Fibroblast of pulmonary artery (primary cell): ENCODE measurements at regions not wholly inside any gene's neighbourhood (a gene's known extent, or its start where the extent isn't known, plus 50 kb on each side); places are given as distances from the start of the nearest gene placed in this dataset.
"Not testable (repeated sequence)": the region's sequence is repeated elsewhere in the genome, so short reads cannot be mapped to it uniquely, and the experiment has no call there.

Source experiments
- DNase-seq: peaks from one replicate; pipeline ENCODE4 v3.0.0-alpha.2; 2010; ENCODE audit warnings: low read depth
- H3K4me3 ChIP-seq: replicated peaks from 2 replicates; pipeline ENCODE4 v1.5.1; 2011; ENCODE audit warnings: low read depth, mild to moderate bottlenecking, control low read depth, low read length, moderate library complexity
- TF ChIP-seq, protein P1 (sequence below): IDR thresholded peaks from 2 replicates; pipeline ENCODE4 v1.5.1; 2011; ENCODE audit warnings: mild to moderate bottlenecking, control low read depth, low read length, inconsistent platforms; ENCODE audit errors: missing control alignments

DNA sequence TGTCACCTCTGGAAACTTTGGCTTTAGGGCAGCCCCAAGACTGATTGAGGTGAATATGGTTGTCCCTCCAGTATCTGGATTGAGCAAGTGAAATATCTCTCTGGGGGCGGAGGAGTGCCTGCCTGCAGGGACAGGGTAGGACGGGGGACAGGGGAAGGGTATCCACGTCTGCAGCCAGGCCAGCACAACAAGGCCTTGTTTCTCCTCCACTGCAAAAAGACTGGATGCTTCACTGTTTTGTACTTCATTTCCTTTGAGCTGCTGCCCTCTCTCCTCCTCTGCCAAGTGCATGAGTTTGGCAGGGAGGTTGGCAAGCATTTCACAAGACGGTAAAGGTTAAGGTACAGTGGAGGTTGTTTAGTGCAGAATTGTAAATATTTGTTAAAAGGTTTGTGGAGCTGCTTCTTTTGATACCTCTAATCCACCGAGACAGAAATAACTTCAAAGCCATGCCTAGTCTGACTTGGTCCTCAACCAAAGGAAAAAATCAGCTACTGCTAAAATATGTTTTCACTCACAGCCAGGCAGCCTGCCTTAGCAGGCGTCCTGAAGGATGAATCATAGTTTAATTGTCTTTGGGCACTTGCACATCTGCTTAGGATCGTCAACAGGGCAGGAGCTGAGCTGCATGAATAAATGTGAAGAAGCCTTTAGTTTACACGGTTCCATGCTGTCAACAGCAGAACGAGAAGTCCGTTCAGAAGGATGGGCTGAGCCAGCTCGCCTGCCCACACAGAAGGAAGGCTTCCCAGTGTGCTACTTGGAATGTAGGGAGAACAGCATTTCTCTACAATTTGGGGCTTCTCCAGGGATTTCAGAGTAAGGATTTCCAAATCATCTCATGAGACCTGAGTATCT lies 269.7 kb downstream of the TTC6 start:
- TF ChIP-seq, protein P1, sequence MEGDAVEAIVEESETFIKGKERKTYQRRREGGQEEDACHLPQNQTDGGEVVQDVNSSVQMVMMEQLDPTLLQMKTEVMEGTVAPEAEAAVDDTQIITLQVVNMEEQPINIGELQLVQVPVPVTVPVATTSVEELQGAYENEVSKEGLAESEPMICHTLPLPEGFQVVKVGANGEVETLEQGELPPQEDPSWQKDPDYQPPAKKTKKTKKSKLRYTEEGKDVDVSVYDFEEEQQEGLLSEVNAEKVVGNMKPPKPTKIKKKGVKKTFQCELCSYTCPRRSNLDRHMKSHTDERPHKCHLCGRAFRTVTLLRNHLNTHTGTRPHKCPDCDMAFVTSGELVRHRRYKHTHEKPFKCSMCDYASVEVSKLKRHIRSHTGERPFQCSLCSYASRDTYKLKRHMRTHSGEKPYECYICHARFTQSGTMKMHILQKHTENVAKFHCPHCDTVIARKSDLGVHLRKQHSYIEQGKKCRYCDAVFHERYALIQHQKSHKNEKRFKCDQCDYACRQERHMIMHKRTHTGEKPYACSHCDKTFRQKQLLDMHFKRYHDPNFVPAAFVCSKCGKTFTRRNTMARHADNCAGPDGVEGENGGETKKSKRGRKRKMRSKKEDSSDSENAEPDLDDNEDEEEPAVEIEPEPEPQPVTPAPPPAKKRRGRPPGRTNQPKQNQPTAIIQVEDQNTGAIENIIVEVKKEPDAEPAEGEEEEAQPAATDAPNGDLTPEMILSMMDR, result no peak
- no peak overlapping the region for H3K4me3 ChIP-seq
- peak; percentile 3 for DNase-seq

- no peak overlapping the region for H3K4me3 ChIP-seq
- TF ChIP-seq, protein P1, result no peak
- DNase-seq, result no peak
Measured at GRCh38 chr14:37865719-37866549, 270.5 kb downstream of the TTC6 start.

DNA sequence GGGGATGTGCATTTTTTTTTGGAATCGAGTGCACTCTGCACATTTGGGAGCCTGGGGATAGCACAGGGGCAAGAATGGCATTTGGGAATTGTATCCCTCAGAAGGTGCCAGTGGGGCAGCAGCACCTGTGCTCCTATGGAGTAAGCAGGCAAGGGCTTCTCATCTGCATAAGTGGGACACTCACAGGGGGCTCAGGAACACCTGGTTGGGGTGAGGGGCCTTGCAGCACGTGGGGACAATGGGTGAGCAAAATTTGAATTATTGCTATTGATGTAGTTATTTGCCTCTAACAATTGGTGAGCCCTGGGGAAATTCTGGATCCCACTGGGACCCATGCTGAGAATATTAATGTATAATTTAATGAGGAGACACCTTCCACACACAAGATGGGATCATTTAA lies 274.2 kb downstream of the TTC6 start:
- H3K4me3 ChIP-seq, result no peak overlapping the region
- DNase-seq, result no peak
- TF ChIP-seq, protein P1, result no peak

GRCh38 chr14:37870170-37870569 lies 274.7 kb downstream of the TTC6 start:
- TF ChIP-seq, protein P1, result no peak
- no peak overlapping the region for H3K4me3 ChIP-seq
- no peak for DNase-seq

GRCh38 chr14:37870632-37871346 lies 275.4 kb downstream of the TTC6 start:
- TF ChIP-seq, protein P1, result no peak
- no peak for DNase-seq
- no peak overlapping the region for H3K4me3 ChIP-seq

GRCh38 chr14:37874065-37874428 lies 278.6 kb downstream of the TTC6 start:
- not testable (repeated sequence) for DNase-seq, H3K4me3 ChIP-seq
